IMR-90 (cell line): ENCODE measurements at regions not wholly inside any gene's neighbourhood (a gene's known extent, or its start where the extent isn't known, plus 50 kb on each side); places are given as distances from the start of the nearest gene placed in this dataset.

ENCODE experiments used
- ATAC-seq: fragments of 200-7000 bp; cut with Tn5 transposase; 2 replicates; pipeline ENCODE4 v1.9.1; 2020; ENCODE audit warnings: low read depth, mild to moderate bottlenecking, moderate library complexity
- BruUV-seq: library from RNA; stranded (reverse); fragments of 400-500 nt; replicated peaks from 2 replicates; lab custom pipeline; 2021; lab: Mats Ljungman, UMichigan
- CTCF ChIA-PET: fragments of 300-600 bp; formaldehyde crosslinking; extraction: SDS; loops from one replicate; lab custom pipeline; 2021; ENCODE audit warnings: antibody characterized with exemption; lab: Yijun Ruan, JAX
- POLR2A ChIA-PET: fragments of 300-600 bp; sonication (Branson Sonifier 250); formaldehyde crosslinking; loops from one replicate; lab custom pipeline; 2022; ENCODE audit warnings: antibody characterized with exemption; ENCODE audit not compliant: unreplicated experiment; lab: Charles Lee
- DNase-seq: peaks from one replicate; pipeline ENCODE4 v3.0.0; 2013
- H2AFZ ChIP-seq: replicated peaks from 2 replicates; pipeline ENCODE3; 2013; ENCODE audit warnings: low read length, mild to moderate bottlenecking; ENCODE audit not compliant: poor library complexity
- H2AK5ac ChIP-seq: 2 replicates; pipeline ENCODE4 v1.6.1; 2013; ENCODE audit warnings: low read depth, low read length, inconsistent platforms
- H2AK9ac ChIP-seq: replicated peaks from 2 replicates; pipeline ENCODE3; 2013; ENCODE audit warnings: mild to moderate bottlenecking, low read depth, low read length, moderate library complexity; ENCODE audit not compliant: poor library complexity
- H2BK120ac ChIP-seq: 2 replicates; pipeline ENCODE4 v1.6.1; 2013; ENCODE audit warnings: low read depth, low read length, inconsistent platforms
- H2BK15ac ChIP-seq: 3 replicates; pipeline ENCODE4 v1.6.1; 2013; ENCODE audit warnings: low read depth, low read length, inconsistent platforms
- H2BK20ac ChIP-seq: 2 replicates; pipeline ENCODE4 v1.6.1; 2013; ENCODE audit warnings: low read depth, mild to moderate bottlenecking, inconsistent platforms, low read length, moderate library complexity
- H2BK5ac ChIP-seq: 2 replicates; pipeline ENCODE4 v1.6.1; 2013; ENCODE audit warnings: mild to moderate bottlenecking, low read depth, low read length, inconsistent platforms; ENCODE audit not compliant: poor library complexity, severe bottlenecking
- H3K14ac ChIP-seq: replicated peaks from 2 replicates; pipeline ENCODE4 v1.6.1; 2013; ENCODE audit warnings: low read depth, low read length, inconsistent platforms
- H3K18ac ChIP-seq: 2 replicates; pipeline ENCODE4 v1.6.1; 2013; ENCODE audit warnings: low read depth, low read length, control low read depth
- H3K23ac ChIP-seq: 2 replicates; pipeline ENCODE4 v1.6.1; 2013; ENCODE audit warnings: low read depth, low read length, inconsistent platforms
- H3K27ac ChIP-seq: 2 replicates; pipeline ENCODE4 v1.5.1; 2013; ENCODE audit warnings: mild to moderate bottlenecking, control low read depth, low read length; ENCODE audit not compliant: insufficient read depth
- H3K27me3 ChIP-seq: 2 replicates; pipeline ENCODE4 v1.6.1; 2013; ENCODE audit warnings: low read length; ENCODE audit not compliant: control insufficient read depth, insufficient read depth
- H3K36me3 ChIP-seq: 2 replicates; pipeline ENCODE4 v1.6.1; 2013; ENCODE audit warnings: low read length, mixed read lengths; ENCODE audit not compliant: control insufficient read depth, insufficient read depth
- H3K4ac ChIP-seq: 2 replicates; pipeline ENCODE4 v1.6.1; 2013; ENCODE audit warnings: low read depth, low read length, inconsistent platforms
- H3K4me1 ChIP-seq: 2 replicates; pipeline ENCODE4 v1.6.1; 2013; ENCODE audit warnings: low read length, mixed read lengths; ENCODE audit not compliant: control insufficient read depth, insufficient read depth
- H3K4me2 ChIP-seq: 2 replicates; pipeline ENCODE4 v1.6.1; 2013; ENCODE audit warnings: low read depth, mild to moderate bottlenecking, control low read depth, low read length, moderate library complexity
- H3K4me3 ChIP-seq: 2 replicates; pipeline ENCODE4 v1.5.1; 2013; ENCODE audit warnings: low read depth, mild to moderate bottlenecking, control low read depth, low read length, moderate library complexity; ENCODE audit not compliant: insufficient read depth
- H3K56ac ChIP-seq: 2 replicates; pipeline ENCODE4 v1.6.1; 2013; ENCODE audit warnings: low read length, inconsistent platforms; ENCODE audit not compliant: insufficient read depth; ENCODE audit errors: extremely low read depth
- H3K79me1 ChIP-seq, 2 experiments: 2 replicates each; pipeline ENCODE4 v1.6.1; 2013; ENCODE audit warnings: low read length in 2 of 2, inconsistent platforms in 1 of 2, low read depth in 1 of 2
- H3K9ac ChIP-seq: 2 replicates; pipeline ENCODE4 v1.6.1; 2013; ENCODE audit warnings: low read depth, low read length, control low read depth
- H3K9me1 ChIP-seq: 2 replicates; pipeline ENCODE4 v1.6.1; 2013; ENCODE audit warnings: low read length, inconsistent platforms; ENCODE audit not compliant: insufficient read depth
- H3K9me3 ChIP-seq: 2 replicates; pipeline ENCODE4 v1.6.1; 2013; ENCODE audit warnings: low read length; ENCODE audit not compliant: control insufficient read depth, insufficient read depth
- H4K20me1 ChIP-seq: 2 replicates; pipeline ENCODE4 v1.6.1; 2013; ENCODE audit warnings: low read length, inconsistent platforms; ENCODE audit not compliant: insufficient read depth
- H4K5ac ChIP-seq: 2 replicates; pipeline ENCODE4 v1.6.1; 2013; ENCODE audit warnings: mild to moderate bottlenecking, low read depth, low read length, control low read depth
- H4K8ac ChIP-seq, 2 experiments: 2 replicates each; pipeline ENCODE4 v1.6.1; 2013; ENCODE audit warnings: low read depth in 2 of 2, low read length in 2 of 2, control low read depth in 1 of 2, inconsistent platforms in 1 of 2
- H4K91ac ChIP-seq: 2 replicates; pipeline ENCODE4 v1.6.1; 2013; ENCODE audit warnings: low read depth, low read length, inconsistent platforms; ENCODE audit not compliant: insufficient read depth
- BHLHE40 ChIP-seq: fragments of 150-350 bp; IDR thresholded peaks from 2 replicates; pipeline ENCODE4 v1.6.1; 2016; ENCODE audit warnings: mild to moderate bottlenecking, low read depth, low read length
- CEBPB ChIP-seq: IDR thresholded peaks from 2 replicates; pipeline ENCODE4 v1.6.1; 2012; ENCODE audit warnings: low read depth, low read length, improper control_type of control experiment
- CHD1 ChIP-seq: IDR thresholded peaks from 2 replicates; pipeline ENCODE4 v1.6.1; 2012; ENCODE audit warnings: low read depth, low read length, improper control_type of control experiment
- FOS ChIP-seq: fragments of 150-350 bp; IDR thresholded peaks from 2 replicates; pipeline ENCODE4 v1.6.1; 2016; ENCODE audit warnings: low read depth, low read length
- MAFK ChIP-seq: IDR thresholded peaks from 2 replicates; pipeline ENCODE4 v1.6.1; 2012; ENCODE audit warnings: low read depth, low read length, improper control_type of control experiment
- MAZ ChIP-seq: IDR thresholded peaks from 2 replicates; pipeline ENCODE4 v1.6.1; 2012; ENCODE audit warnings: low read depth, mild to moderate bottlenecking, low read length, improper control_type of control experiment, moderate library complexity, borderline replicate concordance
- MXI1 ChIP-seq: IDR thresholded peaks from 2 replicates; pipeline ENCODE4 v1.6.1; 2012; ENCODE audit warnings: low read depth, mild to moderate bottlenecking, low read length, moderate library complexity, borderline replicate concordance
- NFE2L2 ChIP-seq: fragments of 150-350 bp; IDR thresholded peaks from 2 replicates; pipeline ENCODE4 v1.6.1; 2016; ENCODE audit warnings: low read depth, mild to moderate bottlenecking, low read length
- POLR2A ChIP-seq: IDR thresholded peaks from 2 replicates; pipeline ENCODE4 v1.6.1; 2012; ENCODE audit warnings: mild to moderate bottlenecking, low read depth, low read length
- RAD21 ChIP-seq: IDR thresholded peaks from 2 replicates; pipeline ENCODE4 v1.6.1; 2012; ENCODE audit warnings: low read length, improper control_type of control experiment
- RCOR1 ChIP-seq: IDR thresholded peaks from 2 replicates; pipeline ENCODE4 v1.6.1; 2012; ENCODE audit warnings: mild to moderate bottlenecking, low read length, improper control_type of control experiment; ENCODE audit not compliant: insufficient replicate concordance
- RFX5 ChIP-seq: IDR thresholded peaks from 2 replicates; pipeline ENCODE4 v1.8.0; 2012; ENCODE audit warnings: low read depth, mild to moderate bottlenecking, low read length, moderate library complexity
- SMC3 ChIP-seq: fragments of 150-350 bp; IDR thresholded peaks from 2 replicates; pipeline ENCODE4 v1.6.1; 2016; ENCODE audit warnings: low read depth, mild to moderate bottlenecking, antibody characterized with exemption, low read length, moderate library complexity
- whole genome bisulfite sequencing, 2 experiments: methylation state at CpG; one replicate each; pipeline versions ENCODE4 v1.1.5 to v1.1.7; 2013; ENCODE audit warnings: missing lambda C conversion rate in 2 of 2; ENCODE audit not compliant: insufficient read length in 1 of 2; ENCODE audit errors: extremely low coverage in 2 of 2; 5-methylcytosine and 5-hydroxymethylcytosine counted together
- dilution Hi-C: fragments of 300-500 bp; cut with HindIII; formaldehyde crosslinking; loops from one replicate; pipeline ENCODE4 v1.14.3; 2018; ENCODE audit warnings: low sequenced_read_pairs; ENCODE audit not compliant: unreplicated experiment
- in situ Hi-C: fragments of 300-500 bp; cut with MboI; formaldehyde crosslinking; loops from 3 replicates; pipeline ENCODE4 v1.14.3; 2019; ENCODE audit warnings: low sequenced_read_pairs, inconsistent platforms, mixed read lengths
- intact Hi-C: fragments of 100-400 bp; cut with micrococcal nuclease; formaldehyde crosslinking; loops from 2 replicates; pipeline ENCODE4 v1.10.0; 2022
- TF ChIP-seq, protein P1 (sequence below): fragments of 150-350 bp; IDR thresholded peaks from 2 replicates; pipeline ENCODE4 v1.6.1; 2017; ENCODE audit warnings: mild to moderate bottlenecking, antibody characterized with exemption, low read length, low read depth
- TF ChIP-seq, protein P2 (sequence below): conservative IDR thresholded peaks from 2 replicates; pipeline ENCODE4 v1.5.1; 2012; ENCODE audit warnings: mild to moderate bottlenecking, low read depth, low read length, improper control_type of control experiment
- TF ChIP-seq, protein P3 (sequence below): fragments of 150-350 bp; IDR thresholded peaks from 2 replicates; pipeline ENCODE4 v1.6.1; 2016; ENCODE audit warnings: low read depth, mild to moderate bottlenecking, low read length, moderate library complexity, borderline replicate concordance

DNA sequence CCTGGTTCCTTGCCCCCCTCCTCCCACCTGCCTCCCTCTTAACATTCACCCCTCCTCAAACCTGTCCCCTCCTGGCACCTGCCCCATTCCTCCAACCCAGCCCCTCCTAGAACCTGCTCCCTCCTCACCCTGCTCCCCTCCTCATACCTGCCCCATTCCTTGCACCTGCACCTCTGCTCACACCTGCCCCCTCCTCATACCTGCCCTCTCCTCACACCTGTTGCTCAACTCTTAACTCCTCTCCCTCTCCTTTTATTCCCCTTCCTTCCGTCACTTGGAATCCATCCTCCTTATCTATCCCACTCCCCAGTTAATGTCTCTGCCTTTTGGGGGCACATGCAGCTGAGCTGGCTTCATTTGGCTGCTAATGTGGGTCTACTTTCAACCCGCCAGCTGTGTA lies 712.1 kb downstream of the MTRR start:
- Histone ChIP-seq H3K9ac (no peak overlapping the region), H2AK9ac (no peak overlapping the region), H3K4me3 (no peak overlapping the region), H2BK5ac (no peak overlapping the region), H3K9me3 (no peaks in the 10 kb centered on the region), H3K4me1 (no peaks in the 10 kb centered on the region), H3K4ac (no peak overlapping the region), H3K56ac (no peak overlapping the region), H2AFZ (no peak overlapping the region), H3K9me1 (no peaks in the 10 kb centered on the region), H4K8ac (no peak overlapping the region), H2BK120ac (no peak overlapping the region), H3K18ac (no peak overlapping the region), H3K27me3 (peaks cover 2% of the 10 kb centered on the region; the same call in 1 of the 2 replicates), H2AK5ac (no peak overlapping the region), H2BK20ac (no peak overlapping the region), H2BK15ac (no peak overlapping the region), H3K23ac (no peak overlapping the region), H3K79me1 (no peaks in the 10 kb centered on the region), H3K27ac (no peak overlapping the region), H3K4me2 (no peak overlapping the region), H3K14ac (no peak overlapping the region), H4K91ac (no peak overlapping the region), H4K5ac (no peak overlapping the region), H4K20me1 (no peaks in the 10 kb centered on the region), H3K36me3 (no peaks in the 10 kb centered on the region)
- intact Hi-C loops (no loop called here), dilution Hi-C loops (no loop called here), in situ Hi-C loops (no loop called here)
- POLR2A ChIA-PET: no interaction called here
- CTCF ChIA-PET: interaction anchor here (0.6 kb wide), 1 partner anchor 84 kb away, joined by 4 read pairs; no protein-coding TSS in a partner anchor
- no CpG with 5 or more reads among the region's 2 CpGs for WGBS, 2 experiments
- no peak for TF ChIP-seq MAZ
- TF ChIP-seq CEBPB: no peak
- TF ChIP-seq MXI1: no peak
- no peak for TF ChIP-seq RFX5
- TF ChIP-seq MAFK: no peak
- TF ChIP-seq BHLHE40: no peak
- TF ChIP-seq, protein P1, sequence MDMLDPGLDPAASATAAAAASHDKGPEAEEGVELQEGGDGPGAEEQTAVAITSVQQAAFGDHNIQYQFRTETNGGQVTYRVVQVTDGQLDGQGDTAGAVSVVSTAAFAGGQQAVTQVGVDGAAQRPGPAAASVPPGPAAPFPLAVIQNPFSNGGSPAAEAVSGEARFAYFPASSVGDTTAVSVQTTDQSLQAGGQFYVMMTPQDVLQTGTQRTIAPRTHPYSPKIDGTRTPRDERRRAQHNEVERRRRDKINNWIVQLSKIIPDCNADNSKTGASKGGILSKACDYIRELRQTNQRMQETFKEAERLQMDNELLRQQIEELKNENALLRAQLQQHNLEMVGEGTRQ: no peak
- TF ChIP-seq NFE2L2: no peak
- no peak for TF ChIP-seq RCOR1
- no peak for TF ChIP-seq RAD21
- TF ChIP-seq SMC3: no peak
- no peak for TF ChIP-seq FOS
- TF ChIP-seq, protein P2, sequence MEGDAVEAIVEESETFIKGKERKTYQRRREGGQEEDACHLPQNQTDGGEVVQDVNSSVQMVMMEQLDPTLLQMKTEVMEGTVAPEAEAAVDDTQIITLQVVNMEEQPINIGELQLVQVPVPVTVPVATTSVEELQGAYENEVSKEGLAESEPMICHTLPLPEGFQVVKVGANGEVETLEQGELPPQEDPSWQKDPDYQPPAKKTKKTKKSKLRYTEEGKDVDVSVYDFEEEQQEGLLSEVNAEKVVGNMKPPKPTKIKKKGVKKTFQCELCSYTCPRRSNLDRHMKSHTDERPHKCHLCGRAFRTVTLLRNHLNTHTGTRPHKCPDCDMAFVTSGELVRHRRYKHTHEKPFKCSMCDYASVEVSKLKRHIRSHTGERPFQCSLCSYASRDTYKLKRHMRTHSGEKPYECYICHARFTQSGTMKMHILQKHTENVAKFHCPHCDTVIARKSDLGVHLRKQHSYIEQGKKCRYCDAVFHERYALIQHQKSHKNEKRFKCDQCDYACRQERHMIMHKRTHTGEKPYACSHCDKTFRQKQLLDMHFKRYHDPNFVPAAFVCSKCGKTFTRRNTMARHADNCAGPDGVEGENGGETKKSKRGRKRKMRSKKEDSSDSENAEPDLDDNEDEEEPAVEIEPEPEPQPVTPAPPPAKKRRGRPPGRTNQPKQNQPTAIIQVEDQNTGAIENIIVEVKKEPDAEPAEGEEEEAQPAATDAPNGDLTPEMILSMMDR: no peak
- no peak for TF ChIP-seq POLR2A
- no peak for TF ChIP-seq CHD1
- TF ChIP-seq, protein P3, sequence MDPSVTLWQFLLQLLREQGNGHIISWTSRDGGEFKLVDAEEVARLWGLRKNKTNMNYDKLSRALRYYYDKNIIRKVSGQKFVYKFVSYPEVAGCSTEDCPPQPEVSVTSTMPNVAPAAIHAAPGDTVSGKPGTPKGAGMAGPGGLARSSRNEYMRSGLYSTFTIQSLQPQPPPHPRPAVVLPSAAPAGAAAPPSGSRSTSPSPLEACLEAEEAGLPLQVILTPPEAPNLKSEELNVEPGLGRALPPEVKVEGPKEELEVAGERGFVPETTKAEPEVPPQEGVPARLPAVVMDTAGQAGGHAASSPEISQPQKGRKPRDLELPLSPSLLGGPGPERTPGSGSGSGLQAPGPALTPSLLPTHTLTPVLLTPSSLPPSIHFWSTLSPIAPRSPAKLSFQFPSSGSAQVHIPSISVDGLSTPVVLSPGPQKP: no peak
- DNase-seq: no peak
- BruUV-seq: no TSS peak
- ATAC-seq: no peak
